Dedifferentiated amniotic fluid mesenchymal stem cell (primary cell): ENCODE measurements at regions not wholly inside any gene's neighbourhood (a gene's known extent, or its start where the extent isn't known, plus 50 kb on each side); places are given as distances from the start of the nearest gene placed in this dataset.

ENCODE experiments used
- DNase-seq: peaks from one replicate; pipeline ENCODE4 v3.0.0-alpha.2; 2016; ENCODE audit errors: extremely low spot score

DNA sequence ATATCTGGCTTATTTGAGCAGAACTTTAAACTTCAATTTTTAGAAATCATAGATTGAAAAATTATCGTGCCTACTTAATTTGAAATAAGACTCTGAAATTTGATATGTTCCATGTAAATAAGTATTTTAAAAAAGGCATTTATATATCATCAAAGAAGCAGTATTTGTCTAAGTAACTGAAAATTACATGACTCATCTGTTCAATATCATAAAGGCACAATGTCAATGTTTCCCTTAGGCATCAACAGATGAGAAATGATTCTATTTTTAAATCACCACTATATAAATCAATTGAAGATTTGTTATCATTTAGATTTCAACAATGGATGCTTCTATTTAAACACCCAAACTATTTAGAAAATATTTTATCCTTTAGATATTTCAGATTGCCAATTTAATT, 142.9 kb upstream of the POU5F2 start:
- DNase-seq, result no peak

DNA sequence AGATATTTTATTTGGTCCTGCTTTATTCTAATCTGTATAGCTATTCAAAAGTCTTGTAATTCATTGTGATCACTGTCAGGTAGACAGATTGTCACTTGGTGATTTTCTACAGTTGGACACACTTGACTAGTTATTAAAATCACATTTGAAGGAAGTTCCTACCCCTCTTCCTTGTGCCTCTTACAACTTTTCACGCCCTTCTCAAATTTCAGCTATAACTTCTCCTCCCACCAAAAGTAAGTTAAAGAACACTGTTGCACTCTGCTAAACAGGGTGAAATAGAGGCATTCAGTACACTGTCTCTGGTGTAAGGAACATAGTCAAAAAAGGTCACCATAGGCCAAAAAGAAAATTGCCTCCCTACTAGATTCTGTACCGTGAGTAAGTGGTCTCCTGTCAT, 142.1 kb upstream of the POU5F2 start:
- DNase-seq, result no peak

DNA sequence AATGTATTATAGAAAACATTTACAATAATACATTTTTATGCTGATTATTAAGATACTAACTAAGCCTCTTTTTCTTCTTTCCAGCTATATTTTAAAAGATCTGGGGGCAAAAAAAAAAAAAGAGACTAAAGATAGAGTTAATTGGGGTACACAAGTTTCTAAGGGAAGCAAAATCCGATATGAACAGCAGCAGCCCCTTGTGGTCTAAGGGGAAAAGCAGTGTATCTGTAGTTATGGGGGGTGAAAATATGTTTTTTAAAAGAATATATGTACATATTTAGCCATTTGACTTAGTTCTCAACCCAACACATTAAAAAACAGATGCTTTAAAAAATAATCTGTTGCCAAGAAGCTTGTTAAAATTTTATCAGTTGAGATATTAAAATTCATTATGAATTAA, 134.3 kb upstream of the POU5F2 start:
- DNase-seq, result no peak

DNA sequence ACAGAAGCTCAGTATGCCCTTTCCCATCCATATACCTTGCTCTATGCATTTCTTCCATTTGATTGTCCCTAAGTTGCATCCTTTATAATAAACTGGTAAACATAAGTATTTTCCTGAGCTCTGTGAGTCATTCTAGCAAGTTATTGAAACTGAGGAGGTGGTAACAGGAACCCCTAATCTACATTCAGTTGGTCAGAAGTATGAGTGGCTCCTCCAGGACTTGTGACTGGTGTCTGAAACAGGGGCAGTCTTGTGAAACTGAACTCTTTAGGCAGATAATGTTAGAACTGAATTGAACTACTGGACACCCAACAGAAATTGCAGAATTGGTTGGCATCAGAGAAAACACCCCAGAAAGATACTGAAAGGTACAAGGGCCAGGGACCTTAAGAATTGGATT, 133.1 kb upstream of the POU5F2 start:
- DNase-seq, result no peak

DNA sequence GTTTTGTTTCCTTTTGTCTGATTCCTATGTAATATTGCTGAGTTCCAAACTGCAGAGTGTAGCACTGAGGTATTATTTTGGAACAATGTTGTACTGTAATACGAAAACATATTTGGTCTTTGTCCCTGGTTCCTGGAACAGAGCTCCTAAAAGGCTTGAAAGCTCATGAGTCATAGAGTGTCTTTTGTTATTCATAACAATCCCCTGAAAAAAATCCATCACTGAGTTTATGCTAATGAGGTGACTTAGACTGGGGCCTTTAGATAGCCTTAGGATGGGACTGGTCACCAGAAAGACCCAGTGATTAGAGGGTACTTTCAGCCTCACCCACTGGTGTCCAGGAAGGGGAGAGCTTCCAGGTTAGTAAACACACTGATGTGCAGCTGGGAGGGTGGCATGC, 132.7 kb upstream of the POU5F2 start:
- DNase-seq, result no peak

DNA sequence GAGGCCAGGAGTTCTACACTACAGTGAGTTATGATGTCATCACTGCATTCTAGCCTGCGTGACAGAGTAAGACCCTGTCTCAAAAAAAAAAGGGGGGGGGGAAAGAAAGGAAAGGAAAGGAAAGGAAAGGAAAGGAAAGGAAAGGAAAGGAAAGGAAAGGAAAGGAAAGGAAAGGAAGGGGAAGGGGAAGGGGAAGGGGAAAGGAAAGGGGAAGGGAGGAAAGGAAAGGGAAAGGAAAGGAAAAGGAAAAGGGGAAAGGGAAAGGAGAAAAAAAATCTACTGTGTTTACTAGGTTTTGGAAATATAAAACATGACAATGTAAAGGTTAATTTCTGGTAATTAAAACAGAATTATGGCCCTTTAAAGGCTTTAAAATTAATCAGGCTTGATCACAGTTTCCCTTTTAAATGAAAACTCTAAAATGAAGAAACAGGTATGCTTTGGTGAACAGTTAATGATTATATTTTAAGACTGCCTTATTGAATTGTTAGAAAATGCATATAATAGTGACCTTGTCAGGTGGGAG, 131.9 kb upstream of the POU5F2 start:
- DNase-seq, result no peak

DNA sequence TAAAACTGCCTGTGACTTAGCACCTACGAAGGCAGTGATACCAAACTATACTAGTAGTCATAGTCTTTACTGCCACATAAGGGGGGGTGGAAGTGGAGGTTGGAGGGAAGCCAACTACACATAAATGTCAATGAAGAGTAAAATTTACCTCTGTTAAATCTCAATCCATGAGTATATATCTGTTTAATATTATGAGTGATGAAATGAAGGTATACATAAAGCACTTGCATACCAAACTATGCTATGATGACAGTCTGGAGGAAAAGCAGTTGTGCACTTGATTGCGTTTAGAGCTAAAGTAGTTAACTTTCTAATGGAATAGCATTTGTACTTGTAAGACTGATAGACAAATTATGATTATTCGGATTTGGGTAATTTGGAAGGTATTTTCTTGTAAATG, 129.2 kb upstream of the POU5F2 start:
- DNase-seq, result no peak

DNA sequence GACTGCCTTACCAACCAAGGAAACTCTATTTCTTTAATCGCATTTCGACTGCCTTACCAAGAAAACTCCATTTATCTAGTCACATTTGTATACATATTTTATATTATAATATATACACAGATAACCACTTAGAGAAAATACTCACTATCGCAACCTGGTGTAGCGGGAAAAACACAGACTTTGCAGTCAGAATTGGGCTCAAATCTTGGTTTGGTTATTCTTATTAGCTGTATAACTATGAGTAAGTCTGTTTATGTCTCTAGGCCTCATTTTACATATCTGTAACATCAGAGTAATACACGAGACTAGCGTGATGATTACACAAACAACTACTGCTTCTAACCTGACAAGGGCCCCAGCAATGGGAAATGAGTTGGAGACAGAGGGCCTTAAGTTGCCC, 127.5 kb upstream of the POU5F2 start:
- no peak for DNase-seq

DNA sequence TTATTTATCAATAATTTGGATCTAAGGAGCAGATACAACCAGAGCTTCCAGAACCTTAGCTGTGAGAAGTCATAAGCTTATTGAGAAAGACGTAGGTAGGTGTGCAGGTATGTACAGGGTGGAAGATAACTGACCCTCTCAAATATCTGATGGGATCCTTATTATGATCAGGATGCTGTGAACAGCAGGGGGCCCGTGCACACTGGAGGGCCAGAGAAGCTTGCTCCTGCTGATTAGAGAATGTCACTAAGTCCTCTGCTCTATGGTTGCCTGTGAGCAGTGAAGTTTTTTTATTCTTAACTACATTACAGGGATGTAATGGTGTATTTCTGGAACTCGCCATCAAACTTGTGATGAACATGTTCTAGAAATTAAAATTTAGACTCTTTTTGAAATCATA, 108.9 kb upstream of the POU5F2 start:
- no peak for DNase-seq

DNA sequence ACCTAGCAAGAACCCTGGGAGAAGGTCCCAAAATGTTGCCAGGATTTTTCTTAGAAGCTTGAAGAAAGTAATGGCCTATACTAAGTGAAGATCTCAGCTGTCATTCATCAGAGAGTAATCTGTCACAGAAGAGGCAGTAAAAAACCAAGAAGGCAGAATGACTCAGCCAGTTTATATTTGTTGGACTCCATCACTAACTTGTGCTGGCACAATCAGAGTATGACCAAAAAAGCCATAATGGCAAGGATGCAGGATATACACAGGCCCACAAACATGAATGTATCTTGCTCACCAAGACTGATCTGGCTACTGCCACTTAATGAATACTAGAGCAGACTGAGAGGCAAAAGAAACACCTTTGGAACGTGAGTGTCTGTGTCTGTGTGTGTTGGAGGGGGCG, 104.0 kb upstream of the POU5F2 start:
- no peak for DNase-seq

DNA sequence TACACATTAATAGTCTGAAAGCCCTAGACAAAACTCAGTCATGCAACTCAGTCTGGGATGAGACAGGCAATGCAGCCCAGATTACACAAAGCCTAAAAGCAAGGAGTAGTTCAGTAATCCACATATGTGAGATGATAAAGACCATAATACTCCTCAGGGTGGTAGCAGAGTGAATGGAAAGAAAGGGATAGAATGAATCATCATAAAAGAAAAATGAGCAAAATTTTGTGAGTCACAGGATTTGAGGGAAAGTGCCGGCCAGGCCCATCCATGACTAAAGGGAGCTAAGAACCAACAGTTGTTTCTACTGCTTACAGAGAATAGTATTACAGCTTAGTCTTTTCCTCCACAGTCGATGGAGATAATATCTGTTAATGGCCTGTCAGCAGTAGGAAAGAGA, 90.0 kb upstream of the POU5F2 start:
- DNase-seq, result peak; percentile 85

DNA sequence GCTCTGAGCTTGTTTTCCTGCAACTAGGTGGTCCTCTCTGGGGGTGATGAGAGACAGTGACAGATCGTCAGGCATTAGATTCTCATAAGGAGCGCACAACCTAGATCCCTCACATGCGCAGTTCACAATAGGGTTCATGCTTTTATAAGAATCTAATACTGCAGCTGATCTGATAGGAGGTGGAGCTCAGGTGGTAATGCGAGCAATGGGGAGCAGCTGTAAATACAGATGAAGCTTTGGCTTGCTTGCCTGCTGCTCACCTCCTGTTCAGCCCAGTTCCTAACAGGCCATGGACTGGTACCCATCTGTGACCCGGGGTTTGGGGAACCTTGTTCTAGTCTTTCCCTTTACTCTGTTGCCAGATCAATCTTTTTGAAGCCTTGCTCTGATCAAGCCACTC, 89.5 kb upstream of the POU5F2 start:
- DNase-seq, result no peak

DNA sequence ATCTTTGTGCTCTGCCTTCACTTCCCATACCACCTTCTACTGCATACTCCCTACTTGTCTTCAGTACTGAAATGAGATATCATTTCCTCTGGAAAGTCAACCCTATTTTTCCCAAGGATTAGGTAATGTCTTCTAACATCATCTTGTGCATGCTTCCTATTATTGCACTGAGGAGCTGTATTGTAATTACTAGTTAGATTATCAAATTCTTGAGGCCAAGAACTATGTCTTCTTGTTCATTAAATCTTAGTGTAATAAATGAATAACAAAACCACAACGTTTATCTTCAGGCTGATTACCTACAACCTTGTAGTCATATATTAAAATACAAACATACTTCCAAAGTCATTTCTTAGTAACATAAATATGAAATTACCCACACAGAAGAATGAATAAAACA, 87.9 kb upstream of the POU5F2 start:
- DNase-seq, result no peak

DNA sequence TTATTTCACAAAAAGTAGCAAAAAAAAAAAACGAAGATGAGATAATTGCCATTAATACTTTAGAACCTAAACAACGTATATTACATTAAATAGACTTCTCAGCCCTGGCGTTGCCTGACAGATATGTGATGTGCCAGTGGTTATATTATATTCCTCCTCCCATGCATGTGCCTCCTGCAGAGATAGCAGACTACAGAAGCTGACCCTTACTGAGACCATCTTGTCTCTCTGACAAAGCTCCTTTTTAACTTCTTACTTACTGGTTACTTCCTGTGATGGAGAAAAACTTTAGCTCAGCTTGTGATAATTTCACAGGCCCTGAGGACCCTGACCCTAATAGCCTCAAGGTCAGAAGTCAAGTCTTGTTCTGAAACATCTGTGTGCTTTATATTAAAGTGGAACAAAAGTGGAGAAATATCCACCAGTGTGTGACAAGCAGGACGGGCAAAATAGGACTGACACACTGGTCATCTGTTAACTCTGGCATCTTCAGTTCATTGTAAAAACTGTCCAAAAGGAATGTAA, 80.6 kb upstream of the POU5F2 start:
- DNase-seq, result no peak

DNA sequence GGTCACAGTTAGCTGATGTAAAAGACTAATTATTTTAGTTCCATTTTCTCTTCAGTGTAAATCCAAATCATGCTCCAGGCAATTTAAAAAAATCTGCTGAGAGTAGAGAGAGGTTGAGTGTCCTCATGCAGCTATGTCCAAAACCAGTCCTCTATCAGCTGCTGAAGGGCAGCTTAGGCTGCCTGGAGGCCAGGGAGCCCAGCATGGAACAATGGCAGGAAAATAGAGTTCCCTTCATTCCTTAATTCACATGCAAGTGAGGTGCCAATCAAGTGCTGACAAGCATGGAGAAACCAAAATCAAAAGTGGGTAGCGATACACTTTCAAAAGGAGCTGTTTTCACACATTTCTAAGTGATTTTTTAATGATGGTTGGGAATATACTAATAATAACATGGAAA, 78.3 kb upstream of the POU5F2 start:
- no peak for DNase-seq

DNA sequence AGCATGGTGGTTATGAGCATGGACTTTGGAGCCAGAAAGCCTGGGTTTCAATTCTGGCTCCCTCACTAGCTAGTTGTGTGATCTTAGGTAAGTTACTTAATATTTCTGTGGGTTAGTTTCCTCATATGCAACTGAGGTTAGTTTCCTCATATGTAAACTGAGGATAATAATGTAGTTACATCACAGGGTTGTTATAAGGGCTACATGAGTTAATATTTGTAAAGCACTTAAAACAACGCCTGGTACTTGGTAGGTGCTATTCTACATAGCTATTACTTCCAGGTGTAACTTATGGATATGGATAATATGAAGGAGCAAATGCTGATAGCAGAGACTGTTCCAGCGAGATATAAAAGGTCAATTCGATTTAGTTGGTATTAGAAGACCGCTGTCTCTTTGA, 69.4 kb upstream of the POU5F2 start:
- DNase-seq, result no peak

DNA sequence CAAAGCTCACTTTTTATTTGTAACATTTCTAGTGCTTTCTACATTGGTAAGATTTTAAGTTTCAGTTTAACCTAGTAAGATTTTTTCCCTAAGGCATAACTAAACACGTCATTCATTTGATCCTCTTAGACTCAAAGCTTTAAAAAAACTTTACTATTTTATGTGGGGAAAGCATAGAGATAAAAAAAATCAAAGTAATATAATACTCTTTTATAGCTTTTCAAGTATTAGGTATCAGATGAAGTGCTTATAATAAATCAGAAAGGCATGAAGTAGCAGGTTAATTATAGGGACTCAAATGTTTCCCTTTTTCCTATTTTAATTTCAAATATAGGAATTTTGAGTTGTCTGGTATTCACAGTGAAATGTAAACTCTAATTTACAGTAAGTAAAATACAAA, 68.0 kb upstream of the POU5F2 start:
- no peak for DNase-seq

DNA sequence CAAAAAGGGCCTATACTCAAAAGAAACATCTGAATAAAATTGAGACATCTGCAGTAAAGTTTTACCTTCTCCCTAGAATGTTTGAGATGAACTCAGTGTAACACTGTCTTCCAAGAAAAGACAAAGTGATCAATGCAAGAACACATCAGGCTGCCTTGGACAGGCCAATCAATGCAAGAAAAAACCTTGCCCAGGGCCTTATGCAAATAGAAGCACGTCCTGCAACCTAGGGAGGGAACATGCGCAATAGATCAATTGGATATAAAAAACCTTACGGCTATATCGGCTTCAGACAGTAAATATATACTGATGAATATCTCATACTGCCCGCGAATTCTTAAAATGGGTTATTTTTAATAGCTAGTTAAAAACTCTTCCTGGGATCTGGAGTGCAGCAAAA, 66.4 kb upstream of the POU5F2 start:
- DNase-seq, result no peak

DNA sequence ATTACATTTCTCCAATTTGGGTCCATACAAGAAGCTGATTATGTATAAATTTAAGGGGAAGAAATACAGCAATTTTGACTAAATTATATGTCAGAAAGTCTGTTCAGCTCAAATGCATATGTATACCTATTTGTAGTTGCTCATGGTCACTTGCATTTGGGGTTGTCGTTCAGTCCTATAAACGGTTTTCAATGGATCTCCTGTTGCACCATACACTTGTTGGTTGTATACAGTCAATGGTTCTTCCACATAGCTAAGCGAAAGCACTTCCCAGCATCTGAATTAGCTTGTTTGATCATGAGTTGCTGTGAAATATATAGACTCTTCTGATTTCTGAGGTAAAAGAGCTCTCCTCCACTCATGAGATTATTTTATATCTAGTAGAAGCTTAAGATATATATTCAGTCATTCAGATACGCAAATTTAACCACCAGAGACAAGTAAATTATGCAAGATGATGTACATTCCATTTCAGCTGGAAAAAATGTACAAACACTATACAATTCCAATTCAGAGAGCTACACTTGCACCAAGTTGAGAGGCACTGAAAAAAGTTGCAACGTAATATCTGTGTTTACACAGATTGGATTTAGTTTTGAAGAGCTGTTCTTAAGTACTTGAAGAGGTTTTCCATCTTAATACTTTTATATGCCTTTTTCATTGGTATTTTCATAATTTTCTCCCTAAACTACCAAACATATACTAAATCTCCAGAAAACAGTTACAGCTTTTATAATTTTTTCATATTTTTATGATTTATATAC, 64.4 kb upstream of the POU5F2 start:
- no peak for DNase-seq

DNA sequence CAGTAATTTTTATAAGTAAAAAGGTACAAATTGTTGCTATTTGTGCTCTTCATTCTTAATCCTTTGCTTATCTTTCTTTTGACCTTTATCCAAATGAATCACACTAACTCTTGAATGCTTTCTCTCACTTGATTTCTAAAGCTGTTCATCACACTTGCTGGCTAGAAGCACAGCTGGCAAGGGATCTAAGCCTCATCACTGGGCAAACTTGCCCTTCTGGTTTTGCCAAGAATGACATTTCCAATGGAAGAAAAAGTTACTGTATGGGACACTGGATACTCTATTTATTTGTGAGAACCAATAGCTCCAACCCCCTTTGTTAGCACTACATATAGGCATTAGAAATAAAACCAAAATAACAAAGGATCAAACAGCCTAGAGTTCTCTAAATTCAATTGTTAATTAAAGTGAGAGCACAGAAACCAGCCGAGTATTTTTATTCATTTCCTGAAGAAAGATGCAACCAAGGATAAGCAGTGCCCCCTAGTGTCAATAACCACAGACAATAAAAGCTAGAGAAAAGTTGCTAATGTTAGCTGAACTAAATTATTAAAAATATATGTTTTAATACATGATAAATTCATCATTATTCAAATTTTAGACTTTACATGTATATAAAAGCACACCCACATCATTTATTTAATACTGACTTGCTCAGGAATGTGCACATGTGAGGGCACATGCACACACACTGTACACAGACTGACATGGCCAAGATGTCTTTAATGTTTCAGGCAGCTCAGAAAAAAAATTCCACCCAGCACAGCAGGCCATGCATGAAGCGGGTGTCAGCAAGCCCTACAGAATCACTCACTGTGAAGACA, 59.8 kb upstream of the POU5F2 start:
- peak; percentile 60 for DNase-seq

DNA sequence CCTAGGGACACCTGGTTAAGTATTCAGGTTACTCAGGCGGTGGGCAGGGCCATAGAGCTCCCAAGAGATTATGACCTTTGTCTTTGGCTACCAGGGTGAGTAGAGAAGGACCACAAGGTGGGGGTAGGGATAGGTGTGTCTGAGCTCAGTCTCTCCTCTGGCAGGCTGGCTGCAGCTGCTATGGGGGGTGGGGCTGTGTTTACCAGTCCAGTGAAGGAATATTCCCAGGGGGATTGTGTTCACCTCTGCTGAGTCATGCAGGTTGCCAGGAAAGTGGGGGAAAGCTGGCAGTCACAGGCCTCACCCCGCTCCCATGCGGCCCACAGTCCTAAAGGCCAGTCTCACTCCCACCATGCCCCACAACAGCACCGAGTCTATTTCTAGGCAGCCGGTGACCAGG, 53.6 kb upstream of the POU5F2 start:
- DNase-seq, result no peak

DNA sequence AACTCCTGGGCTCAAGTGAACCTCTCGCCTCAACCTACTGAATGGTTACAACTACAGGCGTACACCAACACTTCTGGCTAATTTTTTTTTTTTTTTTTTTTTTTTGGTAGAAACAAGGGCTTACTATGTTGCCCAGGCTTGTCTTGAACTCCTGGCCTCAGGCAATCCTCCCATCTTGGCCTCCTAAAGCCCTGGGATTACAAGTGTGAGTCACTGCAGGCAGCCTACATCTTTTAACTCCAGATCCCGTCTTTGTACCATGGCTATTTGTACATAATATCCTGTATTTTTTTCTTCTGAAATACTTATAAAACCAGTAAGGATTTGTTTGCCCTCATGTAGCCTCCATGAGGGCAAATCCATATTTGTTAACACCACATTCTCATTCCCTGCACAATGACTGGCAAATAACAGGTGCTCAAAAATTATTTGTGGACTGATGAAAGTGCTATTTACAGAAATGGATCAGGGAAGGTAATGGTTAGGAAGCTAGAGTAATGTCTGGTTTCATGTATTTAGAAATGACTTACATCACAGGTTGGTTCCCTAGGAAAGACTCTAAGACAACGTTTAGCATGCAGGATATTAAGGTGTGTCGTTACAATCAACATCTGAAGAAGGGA, 51.9 kb upstream of the POU5F2 start:
- no peak for DNase-seq
